Lower leg skin (tissue), 4 donors: ENCODE measurements at regions not wholly inside any gene's neighbourhood (a gene's known extent, or its start where the extent isn't known, plus 50 kb on each side); places are given as distances from the start of the nearest gene placed in this dataset.
"Not testable (repeated sequence)": the region's sequence is repeated elsewhere in the genome, so short reads cannot be mapped to it uniquely, and the experiment has no call there.

Experiments used
- DNase-seq, 2 donors: peaks; one replicate each; pipeline ENCODE4 v3.0.0-alpha.2; 2019; ENCODE audit warnings: low spot score in 2 of 2
- H3K4me3 ChIP-seq: fragments of 200-600 bp; sonication (generic); 2 replicates; pipeline ENCODE4 v1.5.1; 2017; ENCODE audit warnings: mild to moderate bottlenecking, low read depth; ENCODE audit not compliant: poor library complexity, severe bottlenecking
- POLR2A ChIP-seq, 2 donors: fragments of 450-650 bp; IDR thresholded peaks; one replicate each; pipeline ENCODE4 v1.6.1; 2016 to 2017; ENCODE audit warnings: antibody characterized with exemption in 2 of 2, mild to moderate bottlenecking in 1 of 2, moderate library complexity in 1 of 2
- WGBS, 2 donors: methylation state at CpG; one replicate each; pipeline ENCODE4 v1.1.5; 2018; 5-methylcytosine and 5-hydroxymethylcytosine counted together
- intact Hi-C: fragments of 100-400 bp; cut with DNase I; formaldehyde crosslinking; loops from one replicate; pipeline ENCODE4 v1.15.0; 2023; ENCODE audit warnings: low total_unique reads
- TF ChIP-seq, protein P1 (sequence below), 3 donors: fragments of 450-650 bp; IDR thresholded peaks; one replicate each; pipeline ENCODE4 v1.5.1; 2016; ENCODE audit warnings: antibody characterized with exemption in 3 of 3, mild to moderate bottlenecking in 3 of 3, moderate library complexity in 2 of 3

DNA sequence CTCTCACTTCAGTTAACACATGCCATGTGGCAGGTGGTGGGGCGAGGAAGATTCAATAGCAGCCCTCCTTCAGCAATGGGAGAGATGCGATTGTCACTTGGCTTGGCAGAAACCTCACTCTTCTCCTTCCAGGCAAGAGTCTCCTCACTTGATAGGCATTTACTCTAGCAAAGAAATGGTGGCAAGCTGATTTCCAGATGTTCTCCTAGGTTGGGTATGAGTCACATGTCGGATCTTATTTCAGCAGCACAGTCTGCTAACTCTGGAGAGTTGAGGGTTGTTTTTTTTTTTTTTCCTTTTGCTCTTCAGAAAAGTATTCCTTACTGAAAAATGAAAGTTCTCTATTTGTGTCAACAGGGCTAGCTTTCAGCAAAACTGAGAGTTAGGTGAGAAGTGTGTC, 119.5 kb upstream of the CHRDL1 start:
- no peak for DNase-seq
- no peak for TF ChIP-seq POLR2A (IDR thresholded peaks at IDR 0.05)
- TF ChIP-seq, protein P1, sequence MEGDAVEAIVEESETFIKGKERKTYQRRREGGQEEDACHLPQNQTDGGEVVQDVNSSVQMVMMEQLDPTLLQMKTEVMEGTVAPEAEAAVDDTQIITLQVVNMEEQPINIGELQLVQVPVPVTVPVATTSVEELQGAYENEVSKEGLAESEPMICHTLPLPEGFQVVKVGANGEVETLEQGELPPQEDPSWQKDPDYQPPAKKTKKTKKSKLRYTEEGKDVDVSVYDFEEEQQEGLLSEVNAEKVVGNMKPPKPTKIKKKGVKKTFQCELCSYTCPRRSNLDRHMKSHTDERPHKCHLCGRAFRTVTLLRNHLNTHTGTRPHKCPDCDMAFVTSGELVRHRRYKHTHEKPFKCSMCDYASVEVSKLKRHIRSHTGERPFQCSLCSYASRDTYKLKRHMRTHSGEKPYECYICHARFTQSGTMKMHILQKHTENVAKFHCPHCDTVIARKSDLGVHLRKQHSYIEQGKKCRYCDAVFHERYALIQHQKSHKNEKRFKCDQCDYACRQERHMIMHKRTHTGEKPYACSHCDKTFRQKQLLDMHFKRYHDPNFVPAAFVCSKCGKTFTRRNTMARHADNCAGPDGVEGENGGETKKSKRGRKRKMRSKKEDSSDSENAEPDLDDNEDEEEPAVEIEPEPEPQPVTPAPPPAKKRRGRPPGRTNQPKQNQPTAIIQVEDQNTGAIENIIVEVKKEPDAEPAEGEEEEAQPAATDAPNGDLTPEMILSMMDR (IDR thresholded peaks at IDR 0.05), result no peak
- intact Hi-C loops, result no loop called here
- 21 to 49% methylated on average over 3 of the region's 3 CpGs for WGBS, 2 donors
- H3K4me3 ChIP-seq, result no peak overlapping the region

DNA sequence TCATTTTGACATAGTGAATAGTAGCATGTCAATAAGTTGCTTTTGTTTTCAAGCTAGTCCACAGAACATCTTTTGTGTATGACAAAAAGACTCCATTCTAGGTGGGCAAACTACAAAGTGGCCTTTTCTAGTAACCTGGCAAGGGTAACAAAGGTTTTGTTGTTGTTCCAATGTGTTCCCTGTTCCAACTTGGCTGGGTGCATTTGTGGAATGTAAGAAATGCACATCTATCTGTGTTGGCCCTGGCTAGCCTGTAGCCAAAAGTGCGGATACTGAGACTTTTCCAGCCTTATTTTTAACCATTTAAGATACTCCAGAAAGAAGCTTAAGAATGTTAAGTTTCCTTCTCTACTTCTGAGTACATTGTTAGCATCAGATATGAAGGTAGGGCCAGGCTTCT, 118.7 kb upstream of the CHRDL1 start:
- intact Hi-C loops, result no loop called here
- H3K4me3 ChIP-seq, result no peak overlapping the region
- 30 to 40% methylated on average over 1 of the region's 1 CpG for WGBS, 2 donors
- DNase-seq, result no peak
- TF ChIP-seq POLR2A (IDR thresholded peaks at IDR 0.05), result no peak
- TF ChIP-seq, protein P1 (IDR thresholded peaks at IDR 0.05), result no peak

DNA sequence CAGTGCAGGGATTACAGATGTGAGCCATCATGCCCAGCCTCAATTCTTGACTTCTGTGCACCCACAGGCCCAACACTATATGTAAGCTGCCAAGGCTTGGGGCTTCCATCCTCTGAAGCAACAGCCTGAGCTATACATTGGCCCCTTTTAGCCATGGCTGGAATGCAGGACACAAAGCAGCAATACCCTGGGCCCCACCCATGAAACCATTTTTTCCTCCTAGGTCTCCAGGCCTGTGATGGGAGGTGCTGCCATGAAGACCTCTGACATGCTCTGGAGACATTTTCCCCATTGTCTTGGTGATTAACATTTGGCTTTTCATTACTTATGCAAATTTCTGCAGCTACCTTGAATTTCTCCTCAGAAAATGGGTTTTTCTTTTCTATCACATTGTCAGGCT, 109.1 kb upstream of the CHRDL1 start:
- DNase-seq, H3K4me3 ChIP-seq, intact Hi-C loops: not testable (repeated sequence)

DNA sequence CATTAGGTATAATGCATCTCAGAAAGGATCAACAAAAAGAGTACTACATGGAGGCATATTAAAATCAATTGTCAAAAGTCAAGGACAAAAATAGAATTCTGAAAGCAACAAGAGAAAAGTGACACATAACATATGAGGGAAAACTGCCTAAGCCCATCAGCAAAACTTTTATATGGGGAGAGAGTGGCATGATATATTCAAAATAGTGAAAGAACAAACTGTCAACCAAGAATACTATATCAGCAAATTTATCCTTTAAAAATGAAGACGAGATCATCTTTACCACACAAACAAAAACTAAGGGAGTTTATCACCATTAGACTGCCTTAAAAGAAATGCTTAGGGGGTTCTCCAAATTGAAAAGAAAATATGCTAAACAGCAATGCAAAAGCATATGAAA, 86.4 kb upstream of the CHRDL1 start:
- TF ChIP-seq, protein P1 (IDR thresholded peaks at IDR 0.05), result no peak
- TF ChIP-seq POLR2A (IDR thresholded peaks at IDR 0.05), result no peak
- intact Hi-C loops, result no loop called here
- WGBS, 2 donors, result 76 to 92% methylated on average over 1 of the region's 1 CpG

DNA sequence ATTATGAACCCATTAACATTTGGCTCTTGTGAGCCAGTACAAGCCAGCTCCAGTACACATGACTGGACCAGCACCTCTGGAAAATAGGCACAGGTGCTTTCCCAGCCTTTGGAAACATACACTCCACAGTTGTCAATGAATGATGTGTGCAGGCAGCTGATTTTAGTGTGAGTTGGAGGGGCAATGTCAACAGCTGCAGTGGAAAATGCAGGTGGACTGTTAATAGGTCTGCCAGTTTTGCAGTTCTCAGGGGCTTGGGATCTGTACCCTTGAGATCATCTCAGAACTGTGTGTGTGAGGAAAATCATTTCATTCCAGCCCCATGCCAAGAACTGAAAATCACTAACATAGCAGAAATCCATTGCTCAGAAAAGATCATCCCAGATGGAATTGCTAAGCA, 81.7 kb upstream of the CHRDL1 start:
- H3K4me3 ChIP-seq, result no peak overlapping the region
- DNase-seq, result no peak
- no peak for TF ChIP-seq POLR2A (IDR thresholded peaks at IDR 0.05)
- TF ChIP-seq, protein P1 (IDR thresholded peaks at IDR 0.05), result no peak
- intact Hi-C loops, result no loop called here

More for the DNA sequence above, 86.4 kb upstream of the CHRDL1 start:
- no peak for DNase-seq
- H3K4me3 ChIP-seq, result no peak overlapping the region

DNA sequence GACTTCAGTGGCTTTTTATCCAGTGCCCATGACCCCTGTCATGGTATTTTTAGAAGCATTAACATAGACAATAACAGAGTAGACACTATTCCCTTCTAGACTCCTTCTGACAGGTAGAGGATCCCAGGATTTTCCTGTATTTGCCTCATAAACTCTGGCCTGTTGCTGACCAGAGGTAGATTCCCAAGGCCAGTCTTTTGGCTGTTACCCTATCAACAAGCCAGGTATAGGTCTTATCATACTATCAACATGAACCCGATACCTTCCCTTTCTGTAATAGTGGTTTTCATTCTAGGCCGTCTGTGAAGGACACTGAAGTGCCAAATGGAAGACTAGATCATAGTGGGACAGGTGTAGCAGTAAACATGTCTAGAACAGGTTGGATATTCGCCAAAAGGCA, 76.2 kb upstream of the CHRDL1 start:
- DNase-seq, result no peak
- intact Hi-C loops, result no loop called here
- no peak overlapping the region for H3K4me3 ChIP-seq
- TF ChIP-seq, protein P1 (IDR thresholded peaks at IDR 0.05), result no peak
- TF ChIP-seq POLR2A (IDR thresholded peaks at IDR 0.05), result no peak
- 60 to 80% methylated on average over 3 of the region's 3 CpGs for WGBS, 2 donors
